ENCODE measurements at regions not wholly inside any gene's neighbourhood (a gene's known extent, or its start where the extent isn't known, plus 50 kb on each side); places are given as distances from the start of the nearest gene placed in this dataset.

DNA sequence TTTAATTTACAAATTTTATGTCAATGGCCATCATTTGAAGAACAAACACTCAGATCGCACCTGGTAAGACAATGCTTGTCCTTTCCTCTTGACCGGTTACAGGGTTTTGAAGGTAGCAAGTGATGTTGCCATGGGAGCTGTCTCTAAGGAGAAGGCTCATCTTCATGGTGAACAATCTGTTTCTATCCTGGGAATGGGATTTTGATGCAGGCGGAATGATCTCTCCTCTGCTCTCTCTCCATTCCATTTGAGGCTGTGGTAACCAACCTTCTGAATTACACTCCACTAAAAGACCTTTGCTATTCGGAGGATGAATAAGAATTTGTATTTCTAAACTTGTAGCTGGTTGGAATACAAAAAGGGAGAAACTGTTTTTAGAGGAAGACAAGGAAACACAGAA lies 57.9 kb upstream of the SLC5A9 start:
- H3K36me3 Mint-ChIP-seq (ENCODE audit: low read depth) = no peaks in the 10 kb centered on the region
- no peaks in the 10 kb centered on the region for H3K9me3 Mint-ChIP-seq
- H3K4me1 Mint-ChIP-seq = no peaks in the 10 kb centered on the region
- CTCF ChIA-PET = no interaction called here
- H3K27me3 Mint-ChIP-seq = no peaks in the 10 kb centered on the region
- POLR2A ChIA-PET = no interaction called here
- no peak overlapping the region for H3K27ac Mint-ChIP-seq
- H3K4me3 Mint-ChIP-seq = no peak overlapping the region
- DNase-seq = no peak

DNA sequence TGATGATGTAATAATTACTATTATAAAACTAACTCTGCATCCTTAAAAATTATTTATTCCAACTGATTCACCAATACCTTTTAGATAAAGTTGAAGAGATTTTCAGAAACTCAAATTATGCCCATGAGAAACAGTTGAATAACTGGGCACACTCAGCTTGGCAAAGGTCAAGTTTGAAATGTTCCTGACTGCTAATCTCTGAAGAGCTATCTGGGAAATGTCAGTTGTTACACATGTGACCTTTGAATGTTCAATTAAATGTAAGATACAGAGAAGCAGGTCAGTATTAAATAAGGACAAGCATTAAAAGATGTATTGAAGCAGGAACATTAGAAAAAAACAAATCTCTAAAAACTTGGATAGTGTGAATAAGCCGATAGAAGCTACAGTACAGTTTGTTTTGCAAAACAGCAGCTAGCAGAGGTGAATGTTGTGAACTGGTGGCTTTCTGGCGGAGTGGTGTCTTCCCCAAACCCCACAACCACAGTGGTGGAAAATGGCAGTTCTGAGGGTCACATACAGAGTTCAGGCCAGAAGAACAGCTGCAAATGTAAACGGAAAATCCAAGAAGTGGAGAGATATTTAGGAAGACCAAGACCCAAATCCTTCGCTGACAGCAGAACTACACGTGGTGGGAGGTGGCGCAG lies 61.9 kb upstream of the SLC5A9 start:
- ChIA-PET CTCF (no interaction called here), POLR2A (no interaction called here)
- Mint-ChIP-seq H3K4me1 (no peaks in the 10 kb centered on the region), H3K27me3 (no peaks in the 10 kb centered on the region), H3K9me3 (no peaks in the 10 kb centered on the region), H3K4me3 (no peak overlapping the region), H3K27ac (no peak overlapping the region), H3K36me3 (ENCODE audit: low read depth) (no peaks in the 10 kb centered on the region)
- no peak for DNase-seq

DNA sequence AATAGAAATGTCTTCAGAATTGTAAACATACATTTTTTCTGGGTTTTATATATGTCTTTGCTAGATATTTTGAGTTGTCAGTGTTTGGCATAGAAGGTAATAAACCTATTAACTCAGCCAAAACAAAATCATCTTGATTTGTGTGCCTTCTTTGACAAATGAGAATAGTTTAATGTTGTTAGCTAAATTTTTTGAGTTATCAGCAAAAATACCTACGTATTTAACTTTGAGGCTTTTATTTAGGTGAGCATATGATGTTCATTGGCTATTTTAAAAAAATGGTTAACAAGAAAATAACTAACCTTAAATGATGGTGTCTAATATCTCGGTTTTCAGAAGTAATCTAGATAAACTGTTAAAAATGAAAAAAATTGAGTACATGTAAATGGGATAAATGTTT lies 83.2 kb upstream of the SLC5A9 start:
- Mint-ChIP-seq H3K27ac (no peak overlapping the region), H3K36me3 (ENCODE audit: low read depth) (no peaks in the 10 kb centered on the region), H3K4me1 (no peaks in the 10 kb centered on the region), H3K9me3 (no peaks in the 10 kb centered on the region), H3K4me3 (no peak overlapping the region), H3K27me3 (peaks cover 6% of the 10 kb centered on the region)
- no peak for DNase-seq
- ChIA-PET POLR2A (no interaction called here), CTCF (no interaction called here)

DNA sequence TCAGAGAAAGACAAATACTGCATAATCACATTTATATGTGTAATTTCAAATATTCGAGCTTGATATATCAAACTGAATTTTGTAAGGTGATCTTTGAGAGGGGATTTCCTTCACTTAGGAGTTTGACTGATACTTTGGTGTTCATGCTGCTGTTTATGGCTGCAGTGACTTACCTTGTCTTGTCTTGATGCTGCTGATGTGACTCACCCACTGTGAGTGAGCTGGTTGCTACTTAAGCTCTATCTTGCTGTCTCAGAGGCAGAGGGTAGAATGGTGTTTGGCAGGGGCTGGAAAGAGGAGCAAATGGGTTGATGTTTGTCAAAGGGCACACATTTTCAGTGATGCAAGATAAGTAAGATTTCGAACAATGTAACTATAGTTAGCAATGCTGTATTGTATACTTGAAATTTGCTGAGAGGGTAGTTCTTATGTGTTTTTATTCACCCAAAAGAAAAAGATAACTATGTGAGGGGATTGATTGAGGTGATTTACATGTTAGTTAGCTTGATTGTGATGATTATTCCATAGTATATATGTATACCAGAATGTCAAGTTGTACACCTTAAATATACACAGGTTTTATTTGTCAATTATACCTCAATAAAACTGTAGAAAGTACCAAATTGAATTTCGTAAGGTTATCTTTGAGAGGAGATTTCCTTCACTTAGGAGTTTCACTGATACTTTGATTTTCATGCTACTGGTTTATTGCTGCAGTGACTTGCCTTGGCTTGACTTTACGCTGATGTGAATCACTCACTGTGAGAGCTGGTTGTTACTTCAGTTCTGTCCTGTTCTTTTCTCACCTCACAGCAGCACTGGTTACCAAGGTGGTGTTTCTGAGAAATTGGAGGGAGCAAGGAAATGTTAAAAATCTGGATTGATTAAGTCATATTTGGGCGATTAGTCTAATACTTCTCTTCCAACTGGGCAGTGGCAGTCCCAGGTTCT lies 94.5 kb upstream of the SLC5A9 start:
- peaks cover 6% of the 10 kb centered on the region for H3K27me3 Mint-ChIP-seq
- H3K4me1 Mint-ChIP-seq = no peaks in the 10 kb centered on the region
- no peak for DNase-seq
- H3K27ac Mint-ChIP-seq = no peak overlapping the region
- no peak overlapping the region for H3K4me3 Mint-ChIP-seq
- ChIA-PET CTCF (no interaction called here), POLR2A (no interaction called here)
- no peaks in the 10 kb centered on the region for H3K9me3 Mint-ChIP-seq
- no peaks in the 10 kb centered on the region for H3K36me3 Mint-ChIP-seq (ENCODE audit: low read depth)

DNA sequence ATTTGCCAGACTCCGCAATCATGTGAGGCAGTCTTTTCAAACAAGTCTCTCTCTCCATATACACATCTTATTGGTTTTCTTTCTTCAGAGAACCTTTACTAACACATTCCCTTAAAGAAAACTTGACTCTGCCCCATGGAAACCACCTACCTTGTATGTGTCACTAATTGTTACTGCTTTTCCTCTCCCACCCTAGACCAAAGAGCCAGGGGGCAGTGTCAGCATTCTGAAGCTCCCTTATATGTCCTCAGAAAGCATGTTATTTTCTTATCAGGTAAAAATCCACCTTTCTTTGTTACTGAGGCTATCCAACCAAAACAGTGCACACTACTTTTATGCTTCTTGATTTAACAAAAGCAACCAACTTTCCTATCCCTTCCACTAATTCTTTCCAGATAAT lies 98.9 kb upstream of the SLC5A9 start:
- no peaks in the 10 kb centered on the region for H3K4me1 Mint-ChIP-seq
- CTCF ChIA-PET = no interaction called here
- DNase-seq = no peak
- H3K36me3 Mint-ChIP-seq (ENCODE audit: low read depth) = no peaks in the 10 kb centered on the region
- H3K27me3 Mint-ChIP-seq = peaks cover 11% of the 10 kb centered on the region
- H3K4me3 Mint-ChIP-seq = no peak overlapping the region
- POLR2A ChIA-PET = no interaction called here
- no peak overlapping the region for H3K27ac Mint-ChIP-seq
- no peaks in the 10 kb centered on the region for H3K9me3 Mint-ChIP-seq

DNA sequence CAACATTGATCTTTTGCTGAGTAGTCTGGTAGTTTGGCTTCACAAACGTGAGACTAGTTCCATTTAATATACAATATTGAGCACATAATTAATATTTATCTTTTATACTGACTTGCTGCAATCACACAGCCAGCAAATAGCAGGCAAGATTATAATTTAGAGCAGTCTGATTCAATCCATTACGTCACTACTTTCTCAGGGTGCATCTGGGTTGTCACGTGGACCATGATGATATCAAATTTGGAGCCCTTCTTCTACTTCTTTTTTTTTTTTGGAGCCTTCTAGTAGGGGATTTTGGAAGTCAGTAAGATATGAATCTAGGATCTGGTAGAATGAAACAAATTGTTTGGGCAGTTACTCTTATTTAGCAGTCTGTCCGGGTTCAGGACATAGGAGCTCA lies 100.6 kb upstream of the SLC5A9 start:
- POLR2A ChIA-PET = no interaction called here
- DNase-seq = no peak
- H3K27ac Mint-ChIP-seq = no peak overlapping the region
- no peak overlapping the region for H3K4me3 Mint-ChIP-seq
- H3K4me1 Mint-ChIP-seq = no peaks in the 10 kb centered on the region
- CTCF ChIA-PET = no interaction called here
- peaks cover 9% of the 10 kb centered on the region for H3K27me3 Mint-ChIP-seq
- H3K36me3 Mint-ChIP-seq (ENCODE audit: low read depth) = no peaks in the 10 kb centered on the region
- H3K9me3 Mint-ChIP-seq = no peaks in the 10 kb centered on the region

DNA sequence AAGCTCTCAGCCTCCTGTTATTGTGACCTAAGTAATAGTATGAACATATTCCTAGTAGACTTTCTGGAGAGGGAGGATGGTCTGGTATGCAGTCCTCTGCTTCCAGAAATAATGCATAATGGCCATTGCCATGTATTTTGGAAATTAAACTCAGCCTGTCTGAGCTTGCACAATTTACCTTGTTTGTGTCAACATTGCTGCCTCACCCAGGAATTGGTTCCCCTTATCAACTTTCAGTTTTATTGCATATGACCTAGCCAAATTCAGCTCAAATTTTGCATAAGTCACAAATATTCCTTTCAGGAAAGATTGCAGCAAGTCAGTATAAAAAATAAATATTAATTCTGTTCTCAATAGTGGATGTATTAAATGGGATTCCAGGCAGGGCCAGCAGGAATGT lies 101.9 kb upstream of the SLC5A9 start:
- Mint-ChIP-seq H3K9me3 (no peaks in the 10 kb centered on the region), H3K36me3 (ENCODE audit: low read depth) (no peaks in the 10 kb centered on the region), H3K4me1 (no peaks in the 10 kb centered on the region), H3K27ac (no peak overlapping the region), H3K4me3 (no peak overlapping the region), H3K27me3 (peaks cover 5% of the 10 kb centered on the region)
- no peak for DNase-seq
- POLR2A ChIA-PET = no interaction called here
- CTCF ChIA-PET = no interaction called here

DNA sequence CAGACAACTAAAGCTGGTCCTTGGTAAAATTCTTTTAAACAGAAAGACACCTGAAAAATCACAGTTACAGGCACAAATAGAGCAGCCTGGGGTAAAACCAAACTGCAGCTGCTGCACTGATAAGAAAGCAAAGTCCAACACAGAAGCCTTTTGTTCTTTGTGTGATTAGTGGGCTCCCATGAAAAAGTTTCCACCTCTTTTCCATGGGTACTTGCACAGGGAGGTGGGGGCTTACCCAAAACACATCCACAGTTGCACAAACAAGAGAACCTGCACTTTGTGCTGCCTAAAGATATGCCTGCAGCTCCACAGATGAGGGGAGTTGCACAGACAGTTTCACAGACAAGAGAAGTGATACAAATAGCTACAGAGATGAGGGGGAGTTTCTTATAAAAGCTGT lies 106.7 kb upstream of the SLC5A9 start:
- Mint-ChIP-seq H3K4me1 (no peaks in the 10 kb centered on the region), H3K27me3 (peaks cover 4% of the 10 kb centered on the region), H3K36me3 (ENCODE audit: low read depth) (no peaks in the 10 kb centered on the region)

DNA sequence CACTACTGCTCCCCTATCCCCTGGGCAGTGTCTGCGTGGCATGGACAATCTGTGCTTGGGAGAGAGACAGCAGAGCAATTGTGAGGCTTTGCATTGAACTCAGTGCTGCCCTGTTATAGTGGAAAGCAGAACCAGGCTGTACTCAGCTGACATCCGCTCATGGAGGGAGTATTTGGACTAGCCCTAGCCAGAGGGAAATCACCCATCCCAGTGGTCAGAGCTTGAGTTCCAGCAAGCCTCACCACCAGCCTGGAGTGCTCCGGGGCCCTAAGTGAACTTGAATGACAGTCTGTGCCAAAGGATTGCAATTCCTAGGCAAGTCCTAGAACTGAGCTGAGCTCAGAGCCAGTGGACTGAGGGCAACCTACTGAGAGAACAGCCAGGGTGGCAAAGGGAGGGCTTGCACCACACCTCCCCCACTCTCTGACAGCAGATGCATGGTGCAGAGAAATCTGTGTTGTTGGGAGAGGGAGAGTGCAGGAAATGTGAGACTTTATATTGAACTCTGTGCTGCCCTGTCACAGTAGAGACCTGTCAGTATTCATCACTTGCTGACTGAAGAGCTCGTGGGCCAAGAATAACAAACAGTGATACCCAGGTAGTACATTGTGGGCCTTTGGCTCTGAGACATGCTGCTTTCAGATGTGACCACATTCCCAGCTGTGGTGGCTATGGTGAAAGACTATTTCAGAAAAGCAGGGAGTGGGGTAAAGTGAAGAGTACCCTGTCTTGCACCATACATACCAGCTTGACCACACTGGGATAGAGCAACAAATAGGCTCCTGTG lies 107.7 kb upstream of the SLC5A9 start:
- DNase-seq = no peak
- Mint-ChIP-seq H3K36me3 (ENCODE audit: low read depth) (no peaks in the 10 kb centered on the region), H3K27ac (no peak overlapping the region), H3K27me3 (peaks cover 9% of the 10 kb centered on the region), H3K9me3 (no peaks in the 10 kb centered on the region), H3K4me3 (no peak overlapping the region), H3K4me1 (no peaks in the 10 kb centered on the region)
- CTCF ChIA-PET = no interaction called here
- POLR2A ChIA-PET = no interaction called here

More for the DNA sequence above, 106.7 kb upstream of the SLC5A9 start:
- Mint-ChIP-seq H3K4me3 (no peak overlapping the region), H3K9me3 (no peaks in the 10 kb centered on the region), H3K27ac (no peak overlapping the region)
- ChIA-PET CTCF (no interaction called here), POLR2A (no interaction called here)
- DNase-seq = no peak

DNA sequence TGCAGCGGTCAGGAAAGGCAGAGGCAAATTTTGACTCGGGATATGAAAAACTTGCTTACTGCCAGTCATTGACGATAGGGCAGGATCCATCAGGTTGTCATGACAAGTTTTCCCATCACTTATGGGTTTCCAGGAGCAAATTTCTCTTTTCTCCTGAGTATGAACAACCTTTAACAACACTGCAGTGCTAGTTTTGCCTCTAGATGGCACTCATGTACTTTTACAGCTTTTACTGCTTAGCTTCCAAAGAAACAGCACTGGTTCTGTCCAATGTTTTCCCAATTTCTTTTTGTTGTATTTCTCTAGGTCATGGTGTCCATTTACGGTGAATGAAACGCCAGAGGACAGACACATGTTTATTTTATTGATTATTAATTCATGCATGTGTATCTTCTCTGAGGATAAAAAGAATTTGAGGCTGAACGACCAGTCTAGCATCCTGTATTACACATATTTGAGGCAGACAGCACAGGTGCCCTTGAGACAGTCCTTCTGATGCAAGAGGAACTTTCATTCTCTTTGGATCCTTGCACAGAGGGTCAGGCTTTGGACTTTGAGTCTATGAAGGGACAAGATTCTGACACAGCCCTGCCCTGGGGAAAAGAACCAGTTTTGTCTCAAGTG lies 112.3 kb upstream of the TRABD2B start:
- Mint-ChIP-seq H3K4me1 (no peaks in the 10 kb centered on the region), H3K9me3 (no peaks in the 10 kb centered on the region), H3K4me3 (no peak overlapping the region), H3K27me3 (peaks cover 9% of the 10 kb centered on the region), H3K36me3 (ENCODE audit: low read depth) (no peaks in the 10 kb centered on the region), H3K27ac (no peak overlapping the region)
- ChIA-PET CTCF (interaction anchor here (1.0 to 2.5 kb wide), 5 partner anchors 84 to 389 kb away, joined by 3 to 27 read pairs (median 3); no protein-coding TSS in a partner anchor), POLR2A (no interaction called here)
- no peak for DNase-seq

DNA sequence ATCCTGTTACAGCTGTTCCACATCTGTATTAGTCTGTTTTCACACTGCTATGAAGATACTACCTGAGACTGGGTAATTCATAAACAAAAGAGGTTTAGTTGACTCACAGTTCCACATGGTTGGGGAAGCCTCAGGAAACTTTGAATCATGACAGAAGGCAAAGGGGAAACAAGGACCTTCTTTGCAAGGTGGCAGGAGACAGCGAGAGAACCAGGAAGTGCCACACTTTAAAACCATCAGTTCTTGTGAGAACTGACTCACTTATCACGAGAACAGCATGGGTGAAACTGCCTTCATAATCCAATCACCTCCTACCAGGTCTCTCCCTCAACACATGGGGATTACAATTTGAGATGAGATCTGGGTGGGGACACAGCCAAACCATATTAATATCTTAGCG lies 110.3 kb upstream of the TRABD2B start:
- H3K36me3 Mint-ChIP-seq (ENCODE audit: low read depth) = no peaks in the 10 kb centered on the region
- peaks cover 6% of the 10 kb centered on the region for H3K27me3 Mint-ChIP-seq
- no peak overlapping the region for H3K27ac Mint-ChIP-seq
- DNase-seq = no peak
- no peaks in the 10 kb centered on the region for H3K4me1 Mint-ChIP-seq
- CTCF ChIA-PET = no interaction called here
- H3K4me3 Mint-ChIP-seq = no peak overlapping the region
- POLR2A ChIA-PET = no interaction called here
- H3K9me3 Mint-ChIP-seq = no peaks in the 10 kb centered on the region

DNA sequence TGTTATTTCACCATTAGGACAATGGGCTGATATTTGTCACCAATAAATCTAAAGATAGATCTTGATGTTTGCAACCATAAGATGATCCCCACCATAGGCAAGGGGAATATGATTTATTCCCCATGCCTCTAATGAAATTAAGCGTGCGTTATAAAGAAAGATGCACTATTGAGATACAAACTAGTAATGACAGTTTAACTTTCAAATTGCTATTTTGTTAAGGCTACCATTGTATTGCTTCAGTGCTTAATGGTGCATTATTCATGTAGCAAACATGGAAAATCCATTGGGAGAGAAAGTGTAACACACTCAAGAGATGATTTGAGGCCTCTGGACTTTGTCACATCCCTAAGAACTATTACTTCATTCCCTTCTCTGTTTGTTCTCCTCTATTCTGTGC lies 108.9 kb upstream of the TRABD2B start:
- Mint-ChIP-seq H3K9me3 (no peaks in the 10 kb centered on the region), H3K4me1 (no peaks in the 10 kb centered on the region), H3K4me3 (no peak overlapping the region), H3K36me3 (ENCODE audit: low read depth) (no peaks in the 10 kb centered on the region), H3K27me3 (peaks cover 6% of the 10 kb centered on the region), H3K27ac (no peak overlapping the region)
- POLR2A ChIA-PET = no interaction called here
- CTCF ChIA-PET = interaction anchor here (0.6 kb wide), 1 partner anchor 928 kb away, joined by 3 read pairs; no protein-coding TSS in a partner anchor
- DNase-seq = no peak

DNA sequence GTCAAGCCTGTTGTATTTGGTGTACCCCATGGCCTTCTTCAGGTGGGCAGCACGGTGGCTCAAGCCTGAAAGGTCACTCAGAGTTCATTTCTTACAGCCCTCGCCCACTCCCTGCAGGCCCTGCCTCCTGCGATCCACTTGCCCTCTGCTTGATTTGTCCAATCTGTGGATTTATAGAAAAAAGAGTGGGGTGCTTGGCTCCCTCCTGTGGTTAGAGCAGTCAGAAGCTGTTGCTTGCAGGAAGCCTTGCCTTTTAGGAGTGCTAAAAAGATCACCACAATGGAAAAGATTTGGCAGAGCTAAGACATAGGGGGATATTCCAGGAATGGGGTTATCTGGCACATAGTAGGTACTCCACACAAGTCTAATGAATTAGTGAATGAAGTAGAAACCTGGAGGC lies 108.0 kb upstream of the TRABD2B start:
- DNase-seq = no peak
- H3K4me3 Mint-ChIP-seq = no peak overlapping the region
- ChIA-PET POLR2A (no interaction called here), CTCF (interaction anchor here (0.6 kb wide), 1 partner anchor 928 kb away, joined by 3 read pairs; no protein-coding TSS in a partner anchor)
- no peaks in the 10 kb centered on the region for H3K4me1 Mint-ChIP-seq
- H3K36me3 Mint-ChIP-seq (ENCODE audit: low read depth) = no peaks in the 10 kb centered on the region
- peaks cover 2% of the 10 kb centered on the region for H3K27me3 Mint-ChIP-seq
- no peak overlapping the region for H3K27ac Mint-ChIP-seq
- no peaks in the 10 kb centered on the region for H3K9me3 Mint-ChIP-seq
